DND-41 (cell line): ENCODE measurements at regions not wholly inside any gene's neighbourhood (a gene's known extent, or its start where the extent isn't known, plus 50 kb on each side); places are given as distances from the start of the nearest gene placed in this dataset.

Source experiments
- ATAC-seq: fragments of 200-7000 bp; cut with Tn5 transposase; 3 replicates; pipeline ENCODE4 v1.9.1; 2021; ENCODE audit warnings: low read depth; ENCODE audit not compliant: insufficient read depth
- DNase-seq: peaks from one replicate; pipeline ENCODE4 v3.0.0-alpha.2; 2020
- H2AFZ ChIP-seq: 2 replicates; pipeline ENCODE4 v1.6.0; 2012; ENCODE audit warnings: low read depth, low read length
- H3K27ac ChIP-seq: 2 replicates; pipeline ENCODE4 v1.5.1; 2012; ENCODE audit warnings: low read length, inconsistent platforms
- H3K27me3 ChIP-seq: fragments of 200-600 bp; sonication (generic); 2 replicates; pipeline ENCODE4 v1.6.0; 2012; ENCODE audit warnings: low read length, mild to moderate bottlenecking, inconsistent platforms; ENCODE audit not compliant: insufficient read depth, poor library complexity
- H3K36me3 ChIP-seq: 2 replicates; pipeline ENCODE4 v1.5.1; 2012; ENCODE audit warnings: low read length, inconsistent platforms; ENCODE audit not compliant: insufficient read depth
- H3K4me1 ChIP-seq: 2 replicates; pipeline ENCODE4 v1.5.1; 2012; ENCODE audit warnings: mild to moderate bottlenecking, low read length; ENCODE audit not compliant: insufficient read depth
- H3K4me2 ChIP-seq: 2 replicates; pipeline ENCODE4 v1.6.0; 2012; ENCODE audit warnings: mild to moderate bottlenecking, moderate library complexity, low read length, inconsistent platforms; ENCODE audit not compliant: insufficient read depth
- H3K4me3 ChIP-seq, 2 experiments: fragments of 200-600 bp in 1 of 2; shearing (Covaris generic) in 1 of 2; 2 replicates each; pipeline ENCODE4 v1.5.1; 2012 to 2016; ENCODE audit warnings: inconsistent platforms in 2 of 2, low read length in 2 of 2, mild to moderate bottlenecking in 2 of 2, low read depth in 1 of 2, moderate library complexity in 1 of 2
- H3K79me2 ChIP-seq: 2 replicates; pipeline ENCODE4 v1.6.0; 2012; ENCODE audit warnings: low read length, inconsistent platforms; ENCODE audit not compliant: insufficient read depth
- H3K9ac ChIP-seq: 2 replicates; pipeline ENCODE4 v1.6.0; 2012; ENCODE audit warnings: low read depth, mild to moderate bottlenecking, inconsistent platforms, low read length, moderate library complexity
- H3K9me3 ChIP-seq: 2 replicates; pipeline ENCODE4 v1.5.1; 2012; ENCODE audit warnings: low read length, moderate library complexity, mild to moderate bottlenecking, inconsistent platforms; ENCODE audit not compliant: insufficient read depth, severe bottlenecking
- H4K20me1 ChIP-seq: 2 replicates; pipeline ENCODE4 v1.6.0; 2012; ENCODE audit warnings: low read length; ENCODE audit not compliant: insufficient read depth
- EZH2 ChIP-seq: IDR thresholded peaks from 3 replicates; pipeline ENCODE4 v1.6.1; 2012; ENCODE audit warnings: borderline replicate concordance, low read depth, mild to moderate bottlenecking, moderate library complexity, low read length, inconsistent platforms; ENCODE audit not compliant: severe bottlenecking
- TF ChIP-seq, protein P1 (sequence below): IDR thresholded peaks from 2 replicates; pipeline ENCODE4 v1.5.1; 2012; ENCODE audit warnings: borderline replicate concordance, low read length, moderate library complexity, mild to moderate bottlenecking; ENCODE audit not compliant: poor library complexity, severe bottlenecking; ENCODE audit errors: extremely low read depth

DNA sequence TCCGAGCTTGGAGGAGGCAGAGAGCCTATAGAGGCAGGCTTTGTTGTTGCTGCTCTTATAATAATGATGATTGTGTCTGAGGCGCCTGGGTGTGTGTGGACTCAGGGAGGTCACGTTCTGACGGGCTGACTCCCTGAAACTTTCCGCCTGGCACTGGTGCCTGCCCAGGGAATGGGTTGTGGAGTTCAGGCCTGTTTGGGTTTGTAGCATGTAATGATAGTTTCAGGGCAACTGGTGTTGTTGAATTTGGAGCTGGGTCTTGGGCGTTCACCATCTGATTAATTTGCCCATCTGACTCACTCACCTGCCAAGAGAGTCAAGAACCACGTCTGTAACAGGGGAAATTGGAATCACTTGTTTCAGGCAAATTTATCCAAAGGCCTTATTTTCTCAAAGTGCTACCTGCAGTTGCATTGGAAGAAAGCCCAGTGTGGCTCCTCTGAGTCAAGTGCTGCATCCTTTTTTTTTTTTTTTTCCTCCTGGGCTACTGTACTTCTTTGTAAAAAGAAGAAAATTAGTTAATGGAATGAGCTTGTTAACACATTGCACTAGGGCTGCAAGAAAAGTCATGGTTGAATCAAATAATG is 386.5 kb downstream of the GADD45G start:
- Histone ChIP-seq H3K4me2 (no peak overlapping the region), H3K27ac (no peak overlapping the region), H3K79me2 (no peaks in the 10 kb centered on the region), H3K9ac (no peak overlapping the region), H3K4me1 (no peaks in the 10 kb centered on the region), H3K9me3 (peaks cover 8% of the 10 kb centered on the region), H4K20me1 (no peaks in the 10 kb centered on the region), H3K4me3 (no peak overlapping the region), H3K27me3 (no peaks in the 10 kb centered on the region), H2AFZ (no peak overlapping the region), H3K36me3 (no peaks in the 10 kb centered on the region)
- DNase-seq (no peak), ATAC-seq (no peak)
- TF ChIP-seq EZH2, result no peak
- TF ChIP-seq, protein P1, sequence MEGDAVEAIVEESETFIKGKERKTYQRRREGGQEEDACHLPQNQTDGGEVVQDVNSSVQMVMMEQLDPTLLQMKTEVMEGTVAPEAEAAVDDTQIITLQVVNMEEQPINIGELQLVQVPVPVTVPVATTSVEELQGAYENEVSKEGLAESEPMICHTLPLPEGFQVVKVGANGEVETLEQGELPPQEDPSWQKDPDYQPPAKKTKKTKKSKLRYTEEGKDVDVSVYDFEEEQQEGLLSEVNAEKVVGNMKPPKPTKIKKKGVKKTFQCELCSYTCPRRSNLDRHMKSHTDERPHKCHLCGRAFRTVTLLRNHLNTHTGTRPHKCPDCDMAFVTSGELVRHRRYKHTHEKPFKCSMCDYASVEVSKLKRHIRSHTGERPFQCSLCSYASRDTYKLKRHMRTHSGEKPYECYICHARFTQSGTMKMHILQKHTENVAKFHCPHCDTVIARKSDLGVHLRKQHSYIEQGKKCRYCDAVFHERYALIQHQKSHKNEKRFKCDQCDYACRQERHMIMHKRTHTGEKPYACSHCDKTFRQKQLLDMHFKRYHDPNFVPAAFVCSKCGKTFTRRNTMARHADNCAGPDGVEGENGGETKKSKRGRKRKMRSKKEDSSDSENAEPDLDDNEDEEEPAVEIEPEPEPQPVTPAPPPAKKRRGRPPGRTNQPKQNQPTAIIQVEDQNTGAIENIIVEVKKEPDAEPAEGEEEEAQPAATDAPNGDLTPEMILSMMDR, result no peak

GRCh38 chr9:89992326-89993198 is 387.8 kb downstream of the GADD45G start:
- no peak for ATAC-seq
- no peaks in the 10 kb centered on the region for H3K79me2 ChIP-seq

DNA sequence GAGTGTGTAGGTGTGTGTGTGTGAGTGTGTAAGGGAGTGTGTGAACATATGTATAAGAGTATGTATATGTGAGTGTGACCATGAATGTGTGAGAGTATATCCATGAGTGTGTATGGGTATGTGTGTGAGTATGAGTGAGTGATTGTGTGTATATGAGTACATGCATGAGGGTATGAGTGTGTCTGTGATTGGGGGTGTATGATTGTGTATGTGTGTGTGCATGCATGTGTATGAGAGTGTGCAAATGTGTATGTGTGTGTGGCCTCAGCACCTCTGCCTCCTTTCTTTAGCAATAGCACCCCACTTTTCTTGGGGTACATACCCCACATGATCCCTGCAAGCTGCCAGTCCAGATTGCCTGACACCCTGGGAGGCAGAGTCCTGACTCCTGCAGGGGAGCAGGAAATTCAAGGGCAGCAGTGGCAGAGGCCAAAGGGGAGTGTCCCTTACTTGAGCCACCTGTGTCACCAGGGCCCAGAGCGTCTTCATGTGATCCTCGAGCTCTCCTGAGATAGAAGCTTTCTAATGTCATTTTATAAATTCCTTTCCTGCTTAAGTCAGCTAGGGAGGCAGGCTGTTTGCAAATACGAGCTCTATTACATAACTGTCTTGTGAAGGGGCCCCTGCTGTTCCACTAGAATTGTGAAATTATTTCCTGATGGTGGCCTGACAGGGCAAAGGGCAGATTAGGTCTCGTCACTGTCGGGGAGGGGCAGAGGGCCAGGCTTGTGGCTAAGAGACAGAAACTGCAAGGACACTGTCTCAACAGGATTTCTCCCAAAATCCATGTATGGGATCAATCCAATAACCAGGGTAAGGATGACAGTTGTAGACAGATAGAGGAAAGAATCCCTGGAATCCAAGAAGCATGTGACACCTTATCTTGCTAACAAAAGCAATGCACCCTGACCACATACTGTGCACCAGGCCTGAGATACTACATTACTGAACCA is 389.1 kb downstream of the GADD45G start:
- H2AFZ ChIP-seq, result no peak overlapping the region
- H3K4me2 ChIP-seq, result no peak overlapping the region
- H3K27ac ChIP-seq, result no peak overlapping the region
- no peak for ATAC-seq
- H3K9ac ChIP-seq, result no peak overlapping the region
- H4K20me1 ChIP-seq, result no peaks in the 10 kb centered on the region
- no peaks in the 10 kb centered on the region for H3K4me1 ChIP-seq
- DNase-seq, result no peak
- TF ChIP-seq, protein P1, result no peak
- TF ChIP-seq EZH2, result no peak
- no peaks in the 10 kb centered on the region for H3K36me3 ChIP-seq
- H3K9me3 ChIP-seq, result peaks cover 8% of the 10 kb centered on the region
- no peak overlapping the region for H3K4me3 ChIP-seq
- H3K79me2 ChIP-seq, result no peaks in the 10 kb centered on the region
- no peaks in the 10 kb centered on the region for H3K27me3 ChIP-seq

More at GRCh38 chr9:89992326-89993198, 387.8 kb downstream of the GADD45G start:
- Histone ChIP-seq H3K4me2 (no peak overlapping the region), H3K36me3 (no peaks in the 10 kb centered on the region), H3K4me1 (no peaks in the 10 kb centered on the region), H3K27ac (no peak overlapping the region), H3K9me3 (peaks cover 8% of the 10 kb centered on the region), H3K27me3 (no peaks in the 10 kb centered on the region), H4K20me1 (no peaks in the 10 kb centered on the region), H3K9ac (no peak overlapping the region), H3K4me3 (no peak overlapping the region), H2AFZ (no peak overlapping the region)
- no peak for TF ChIP-seq EZH2
- TF ChIP-seq, protein P1, result no peak
- no peak for DNase-seq
